SU-DHL-6 (cell line): ENCODE measurements at regions not wholly inside any gene's neighbourhood (a gene's known extent, or its start where the extent isn't known, plus 50 kb on each side); places are given as distances from the start of the nearest gene placed in this dataset.

Experiments used
- EZH2phosphoT487 ChIP-seq: fragments of 200-600 bp; sonication (generic), shearing (Covaris generic); conservative IDR thresholded peaks from 2 replicates; pipeline ENCODE4 v1.6.1; 2018; ENCODE audit warnings: mild to moderate bottlenecking, antibody characterized with exemption, low read length, moderate library complexity, mixed read lengths
- TF ChIP-seq, protein P1 (sequence below): fragments of 200-600 bp; sonication (generic); IDR thresholded peaks from one replicate; pipeline ENCODE4 v1.5.1; 2017; ENCODE audit warnings: antibody characterized with exemption, mild to moderate bottlenecking, low read length, moderate library complexity; ENCODE audit not compliant: insufficient read depth, poor library complexity, severe bottlenecking

DNA sequence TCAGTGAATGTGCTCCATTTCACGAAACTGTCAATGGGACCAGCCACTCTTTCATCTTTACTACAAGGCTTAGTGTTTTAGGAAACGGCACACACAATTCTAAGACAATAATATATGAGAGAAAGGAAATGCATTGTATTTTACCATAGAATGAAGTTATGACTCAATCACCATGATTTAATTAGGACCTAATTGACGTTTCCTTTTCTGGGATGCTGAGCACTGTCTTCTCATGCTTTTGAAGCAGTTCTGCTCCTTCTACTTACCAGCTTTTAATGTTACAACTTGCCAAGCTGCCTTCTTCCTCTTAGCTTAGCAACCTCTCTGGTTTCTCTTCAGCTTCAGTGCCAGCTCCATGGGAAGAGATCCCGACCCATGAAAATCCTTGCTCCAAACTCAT, 94.3 kb upstream of the SERPINE2 start:
- TF ChIP-seq, protein P1, sequence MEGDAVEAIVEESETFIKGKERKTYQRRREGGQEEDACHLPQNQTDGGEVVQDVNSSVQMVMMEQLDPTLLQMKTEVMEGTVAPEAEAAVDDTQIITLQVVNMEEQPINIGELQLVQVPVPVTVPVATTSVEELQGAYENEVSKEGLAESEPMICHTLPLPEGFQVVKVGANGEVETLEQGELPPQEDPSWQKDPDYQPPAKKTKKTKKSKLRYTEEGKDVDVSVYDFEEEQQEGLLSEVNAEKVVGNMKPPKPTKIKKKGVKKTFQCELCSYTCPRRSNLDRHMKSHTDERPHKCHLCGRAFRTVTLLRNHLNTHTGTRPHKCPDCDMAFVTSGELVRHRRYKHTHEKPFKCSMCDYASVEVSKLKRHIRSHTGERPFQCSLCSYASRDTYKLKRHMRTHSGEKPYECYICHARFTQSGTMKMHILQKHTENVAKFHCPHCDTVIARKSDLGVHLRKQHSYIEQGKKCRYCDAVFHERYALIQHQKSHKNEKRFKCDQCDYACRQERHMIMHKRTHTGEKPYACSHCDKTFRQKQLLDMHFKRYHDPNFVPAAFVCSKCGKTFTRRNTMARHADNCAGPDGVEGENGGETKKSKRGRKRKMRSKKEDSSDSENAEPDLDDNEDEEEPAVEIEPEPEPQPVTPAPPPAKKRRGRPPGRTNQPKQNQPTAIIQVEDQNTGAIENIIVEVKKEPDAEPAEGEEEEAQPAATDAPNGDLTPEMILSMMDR = no peak
- no peak for TF ChIP-seq EZH2phosphoT487
